GM12878 (cell line): ENCODE measurements at regions not wholly inside any gene's neighbourhood (a gene's known extent, or its start where the extent isn't known, plus 50 kb on each side); places are given as distances from the start of the nearest gene placed in this dataset.

ENCODE experiments used
- ATAC-seq: fragments of 200-7000 bp; cut with Tn5 transposase; 3 replicates; pipeline ENCODE4 v1.9.1; 2020; ENCODE audit warnings: mild to moderate bottlenecking, moderate library complexity
- BruUV-seq: library from RNA; stranded (reverse); fragments of 400-500 nt; replicated peaks from 2 replicates; lab custom pipeline; 2021; lab: Mats Ljungman, UMichigan
- CTCF ChIA-PET: fragments of 300-600 bp; sonication (Branson Sonifier 250); formaldehyde crosslinking; extraction: SDS; loops from one replicate; lab custom pipeline; 2021; ENCODE audit warnings: inconsistent platforms; lab: Yijun Ruan, JAX
- POLR2A ChIA-PET: fragments of 350-600 bp; formaldehyde crosslinking; extraction: SDS; loops from one replicate; lab custom pipeline; 2021; ENCODE audit warnings: inconsistent platforms; lab: Charles Lee
- RAD21 ChIA-PET: fragments of 300-600 bp; sonication (Branson Sonifier 250); formaldehyde crosslinking; loops from one replicate; lab custom pipeline; 2023; ENCODE audit warnings: antibody characterized with exemption; ENCODE audit not compliant: unreplicated experiment; lab: Charles Lee
- SMC1A ChIA-PET: fragments of 300-600 bp; sonication (Branson Sonifier 250); formaldehyde crosslinking; loops from one replicate; lab custom pipeline; 2023; ENCODE audit not compliant: unreplicated experiment, uncharacterized antibody; lab: Charles Lee
- DNase-seq: peaks from one replicate; pipeline ENCODE4 v3.0.0-alpha.2; 2011; ENCODE audit warnings: low read depth, low spot score
- FAIRE-seq: peaks from 3 replicates; lab custom pipeline; 2011; peaks lifted over from hg19 to GRCh38; lab: Jason Lieb, UNC
- H2AFZ ChIP-seq: 2 replicates; pipeline ENCODE4 v1.6.0; 2011; ENCODE audit warnings: low read depth, low read length, control low read depth; ENCODE audit not compliant: control insufficient read depth
- H3K27ac ChIP-seq: 2 replicates; pipeline ENCODE4 v1.5.1; 2011; ENCODE audit warnings: control low read depth; ENCODE audit not compliant: control insufficient read depth, insufficient read depth
- H3K27me3 ChIP-seq, 2 experiments: replicated peaks in 1 of 2; 2 replicates each; pipeline versions ENCODE4 v1.6.0 to v1.6.1; 2011; ENCODE audit warnings: low read length in 1 of 2; ENCODE audit not compliant: control insufficient read depth in 2 of 2, insufficient read depth in 2 of 2
- H3K36me3 ChIP-seq, 2 experiments: 2 replicates each; pipeline ENCODE4 v1.5.1; 2011; ENCODE audit warnings: low read length in 1 of 2; ENCODE audit not compliant: control insufficient read depth in 2 of 2, insufficient read depth in 2 of 2
- H3K4me1 ChIP-seq: 2 replicates; pipeline ENCODE4 v1.6.1; 2011; ENCODE audit warnings: mild to moderate bottlenecking, low read length, moderate library complexity, mixed read lengths; ENCODE audit not compliant: control insufficient read depth, insufficient read depth
- H3K4me2 ChIP-seq: 2 replicates; pipeline ENCODE4 v1.6.0; 2011; ENCODE audit warnings: control low read depth; ENCODE audit not compliant: control insufficient read depth, insufficient read depth
- H3K4me3 ChIP-seq: fragments of 200-600 bp; sonication (generic); 2 replicates; pipeline ENCODE4 v1.5.1; 2016
- H3K79me2 ChIP-seq: 2 replicates; pipeline ENCODE4 v1.6.0; 2011; ENCODE audit warnings: low read length; ENCODE audit not compliant: control insufficient read depth, insufficient read depth
- H3K9ac ChIP-seq: 2 replicates; pipeline ENCODE4 v1.8.0; 2011; ENCODE audit warnings: low read length, control low read depth, mixed read lengths; ENCODE audit not compliant: control insufficient read depth, insufficient read depth
- H3K9me3 ChIP-seq: replicated peaks from 3 replicates; pipeline ENCODE4 v1.5.1; 2011; ENCODE audit warnings: mild to moderate bottlenecking, low read length; ENCODE audit not compliant: control insufficient read depth, insufficient read depth
- H4K20me1 ChIP-seq: 2 replicates; pipeline ENCODE4 v1.6.0; 2011; ENCODE audit not compliant: control insufficient read depth, insufficient read depth
- ATF2 ChIP-seq: IDR thresholded peaks from 2 replicates; pipeline ENCODE4 v1.6.1; 2012; ENCODE audit warnings: low read length, inconsistent platforms
- ESRRA ChIP-seq: IDR thresholded peaks from 2 replicates; pipeline ENCODE4 v1.6.1; 2012; ENCODE audit warnings: mild to moderate bottlenecking, low read length, improper control_type of control experiment
- MTA3 ChIP-seq: IDR thresholded peaks from 2 replicates; pipeline ENCODE4 v1.6.1; 2012; ENCODE audit warnings: low read length, inconsistent platforms, borderline replicate concordance
- PAX5 ChIP-seq: IDR thresholded peaks from 2 replicates; pipeline ENCODE4 v1.6.1; 2011; ENCODE audit warnings: low read depth, low read length, borderline replicate concordance
- PAX8 ChIP-seq: fragments of 450-650 bp; IDR thresholded peaks from 2 replicates; pipeline ENCODE4 v1.6.1; 2017; ENCODE audit warnings: mild to moderate bottlenecking, moderate library complexity
- RCOR1 ChIP-seq: conservative IDR thresholded peaks from 2 replicates; pipeline ENCODE4 v1.6.1; 2012; ENCODE audit warnings: low read depth, low read length, improper control_type of control experiment
- SUPT20H ChIP-seq: IDR thresholded peaks from 2 replicates; pipeline ENCODE4 v1.6.1; 2011; ENCODE audit warnings: low read depth, mild to moderate bottlenecking, low read length, moderate library complexity, borderline replicate concordance; ENCODE audit not compliant: control insufficient read depth
- TCF12 ChIP-seq: IDR thresholded peaks from 2 replicates; pipeline ENCODE4 v1.6.1; 2011; ENCODE audit warnings: low read depth, mild to moderate bottlenecking, low read length
- WRNIP1 ChIP-seq: IDR thresholded peaks from 2 replicates; pipeline ENCODE4 v1.6.1; 2011; ENCODE audit warnings: low read depth, low read length, improper control_type of control experiment, borderline replicate concordance
- ZBED1 ChIP-seq: IDR thresholded peaks from 2 replicates; pipeline ENCODE4 v1.6.1; 2016; ENCODE audit warnings: borderline replicate concordance
- ZNF217 ChIP-seq: fragments of 450-650 bp; IDR thresholded peaks from 2 replicates; pipeline ENCODE4 v1.6.1; 2017; ENCODE audit warnings: antibody characterized with exemption, mild to moderate bottlenecking
- WGBS: methylation state at CpG from one replicate; pipeline ENCODE4 v1.1.6; 2016; ENCODE audit warnings: low lambda C conversion rate; ENCODE audit not compliant: insufficient replicate concordance, insufficient coverage; ENCODE audit errors: missing lambda C conversion rate; 5-methylcytosine and 5-hydroxymethylcytosine counted together
- in situ Hi-C: fragments of 300-500 bp; cut with MboI; formaldehyde crosslinking; loops from 9 replicates; pipeline ENCODE4 v1.14.3; 2018; ENCODE audit warnings: mixed read lengths
- intact Hi-C: fragments of 100-400 bp; cut with micrococcal nuclease; formaldehyde crosslinking; loops from one replicate; pipeline ENCODE4 v1.14.2; 2022; ENCODE audit not compliant: unreplicated experiment

- in situ Hi-C loops (no loop called here), intact Hi-C loops (no loop called here)
- TF ChIP-seq PAX5, result no peak
- TF ChIP-seq SUPT20H, result no peak
- no peak for TF ChIP-seq RCOR1
- TF ChIP-seq PAX8, result no peak
- TF ChIP-seq ZNF217, result no peak
- no peak for TF ChIP-seq TCF12
- no peak for TF ChIP-seq ZBED1
- no peak for TF ChIP-seq ATF2
- no peak for TF ChIP-seq ESRRA
- TF ChIP-seq WRNIP1, result no peak
- TF ChIP-seq MTA3, result no peak
- RAD21 ChIA-PET, result no interaction called here
- POLR2A ChIA-PET, result no interaction called here
- CTCF ChIA-PET, result no interaction called here
- no peaks in the 10 kb centered on the region for H3K9me3 ChIP-seq
- FAIRE-seq (no peak), DNase-seq (no peak), ATAC-seq (no peak)
- no peak overlapping the region for H3K4me2 ChIP-seq
- no peaks in the 10 kb centered on the region for H3K4me1 ChIP-seq
- 23% methylated on average over 9 of the region's 9 CpGs for WGBS
- no peak overlapping the region for H3K9ac ChIP-seq
- BruUV-seq, result no TSS peak
- H3K36me3 ChIP-seq, result no peaks in the 10 kb centered on the region
- no peak overlapping the region for H3K27ac ChIP-seq
- no peak overlapping the region for H2AFZ ChIP-seq
- no peaks in the 10 kb centered on the region for H4K20me1 ChIP-seq
- no peaks in the 10 kb centered on the region; a peak in 2 of 4 replicates for H3K27me3 ChIP-seq
- H3K4me3 ChIP-seq, result no peak overlapping the region
- no peaks in the 10 kb centered on the region for H3K79me2 ChIP-seq
- SMC1A ChIA-PET, result no interaction called here
Observed at GRCh38 chr1:47638240-47638639, 200.4 kb downstream of the FOXD2 start.
